ENCODE measurements at regions not wholly inside any gene's neighbourhood (a gene's known extent, or its start where the extent isn't known, plus 50 kb on each side); places are given as distances from the start of the nearest gene placed in this dataset.

DNA sequence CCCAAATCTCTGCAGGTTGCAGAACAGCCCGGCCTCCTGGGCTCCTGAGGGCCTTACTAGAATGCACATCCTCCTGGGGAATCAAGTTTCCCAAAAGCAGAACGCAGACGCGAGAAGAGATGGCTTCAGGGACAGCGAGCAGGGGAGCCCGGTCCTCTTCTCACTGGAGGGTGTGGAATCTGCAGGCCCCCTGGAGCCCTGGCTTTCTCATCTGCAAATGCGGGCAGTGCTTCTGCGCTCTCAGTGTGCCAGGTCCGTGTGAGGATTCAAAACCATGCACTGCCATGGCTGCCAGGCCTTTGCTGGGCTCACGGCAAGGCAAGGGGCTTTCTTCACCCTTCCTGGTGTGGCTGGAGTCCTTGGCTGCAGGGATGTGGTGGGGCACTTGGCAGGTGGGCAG lies 330.9 kb upstream of the MKI67 start:
- H3K9me3 Mint-ChIP-seq = no peaks in the 10 kb centered on the region
- TF ChIP-seq, protein P1, sequence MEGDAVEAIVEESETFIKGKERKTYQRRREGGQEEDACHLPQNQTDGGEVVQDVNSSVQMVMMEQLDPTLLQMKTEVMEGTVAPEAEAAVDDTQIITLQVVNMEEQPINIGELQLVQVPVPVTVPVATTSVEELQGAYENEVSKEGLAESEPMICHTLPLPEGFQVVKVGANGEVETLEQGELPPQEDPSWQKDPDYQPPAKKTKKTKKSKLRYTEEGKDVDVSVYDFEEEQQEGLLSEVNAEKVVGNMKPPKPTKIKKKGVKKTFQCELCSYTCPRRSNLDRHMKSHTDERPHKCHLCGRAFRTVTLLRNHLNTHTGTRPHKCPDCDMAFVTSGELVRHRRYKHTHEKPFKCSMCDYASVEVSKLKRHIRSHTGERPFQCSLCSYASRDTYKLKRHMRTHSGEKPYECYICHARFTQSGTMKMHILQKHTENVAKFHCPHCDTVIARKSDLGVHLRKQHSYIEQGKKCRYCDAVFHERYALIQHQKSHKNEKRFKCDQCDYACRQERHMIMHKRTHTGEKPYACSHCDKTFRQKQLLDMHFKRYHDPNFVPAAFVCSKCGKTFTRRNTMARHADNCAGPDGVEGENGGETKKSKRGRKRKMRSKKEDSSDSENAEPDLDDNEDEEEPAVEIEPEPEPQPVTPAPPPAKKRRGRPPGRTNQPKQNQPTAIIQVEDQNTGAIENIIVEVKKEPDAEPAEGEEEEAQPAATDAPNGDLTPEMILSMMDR (IDR thresholded peaks at IDR 0.05) = no peak
- H3K4me3 Mint-ChIP-seq = no peak overlapping the region
- H3K4me1 Mint-ChIP-seq = peaks cover 25% of the 10 kb centered on the region
- no peaks in the 10 kb centered on the region for H3K36me3 Mint-ChIP-seq (ENCODE audit: low read depth)
- DNase-seq = no peak
- peaks cover 3% of the 10 kb centered on the region for H3K27me3 Mint-ChIP-seq (ENCODE audit: low read depth, poor library complexity)
- H3K27ac Mint-ChIP-seq = no peak overlapping the region

DNA sequence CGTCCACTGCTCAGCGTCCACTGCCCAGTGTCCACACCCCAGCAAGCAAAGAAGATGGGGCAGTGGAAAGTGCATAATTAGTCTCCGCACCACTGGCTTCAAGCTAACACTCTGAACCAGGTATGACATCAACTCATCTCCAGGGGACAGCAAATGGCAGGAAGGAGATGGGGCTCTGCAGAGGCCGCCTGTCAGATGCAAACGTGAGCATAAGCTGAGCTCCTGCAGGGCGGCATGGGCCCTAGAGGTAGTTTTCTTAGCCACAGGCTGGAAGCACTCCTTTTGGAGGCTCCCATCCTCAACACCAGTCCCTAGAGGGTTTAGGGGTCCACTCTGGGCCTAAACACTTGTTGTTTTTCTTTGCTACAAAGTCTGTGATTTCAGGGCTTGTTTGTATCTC lies 335.8 kb upstream of the MKI67 start:
- H3K4me1 Mint-ChIP-seq = peaks cover 29% of the 10 kb centered on the region
- H3K36me3 Mint-ChIP-seq (ENCODE audit: low read depth) = no peaks in the 10 kb centered on the region
- DNase-seq = no peak
- TF ChIP-seq, protein P1 (IDR thresholded peaks at IDR 0.05) = no peak
- no peaks in the 10 kb centered on the region for H3K9me3 Mint-ChIP-seq
- no peak overlapping the region for H3K27ac Mint-ChIP-seq
- no peak overlapping the region for H3K4me3 Mint-ChIP-seq
- peaks cover 11% of the 10 kb centered on the region for H3K27me3 Mint-ChIP-seq (ENCODE audit: low read depth, poor library complexity)

DNA sequence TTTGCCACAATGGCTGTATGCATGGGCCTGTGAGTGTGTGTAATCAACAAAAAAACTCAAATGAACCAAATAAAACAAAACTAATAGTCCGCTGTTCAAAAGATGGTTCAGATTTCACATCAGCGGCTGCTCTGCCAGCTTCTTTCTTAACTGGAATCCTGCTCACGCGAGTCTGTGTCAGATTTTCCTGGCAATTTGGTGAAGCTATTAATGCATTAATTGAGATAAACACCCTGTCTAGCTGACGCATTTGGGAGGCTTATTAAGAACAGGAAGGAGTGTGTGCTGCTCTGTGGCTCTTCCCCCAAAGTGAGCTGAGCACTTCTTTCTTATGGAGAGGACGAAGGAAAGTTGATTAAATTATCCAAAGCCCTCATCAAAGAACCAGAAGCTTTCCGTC lies 336.6 kb upstream of the MKI67 start:
- Mint-ChIP-seq H3K9me3 (no peaks in the 10 kb centered on the region), H3K4me3 (no peak overlapping the region), H3K4me1 (peaks cover 29% of the 10 kb centered on the region), H3K36me3 (ENCODE audit: low read depth) (no peaks in the 10 kb centered on the region), H3K27ac (no peak overlapping the region), H3K27me3 (ENCODE audit: low read depth, poor library complexity) (peaks cover 11% of the 10 kb centered on the region)
- DNase-seq = no peak
- TF ChIP-seq, protein P1 (IDR thresholded peaks at IDR 0.05) = no peak

DNA sequence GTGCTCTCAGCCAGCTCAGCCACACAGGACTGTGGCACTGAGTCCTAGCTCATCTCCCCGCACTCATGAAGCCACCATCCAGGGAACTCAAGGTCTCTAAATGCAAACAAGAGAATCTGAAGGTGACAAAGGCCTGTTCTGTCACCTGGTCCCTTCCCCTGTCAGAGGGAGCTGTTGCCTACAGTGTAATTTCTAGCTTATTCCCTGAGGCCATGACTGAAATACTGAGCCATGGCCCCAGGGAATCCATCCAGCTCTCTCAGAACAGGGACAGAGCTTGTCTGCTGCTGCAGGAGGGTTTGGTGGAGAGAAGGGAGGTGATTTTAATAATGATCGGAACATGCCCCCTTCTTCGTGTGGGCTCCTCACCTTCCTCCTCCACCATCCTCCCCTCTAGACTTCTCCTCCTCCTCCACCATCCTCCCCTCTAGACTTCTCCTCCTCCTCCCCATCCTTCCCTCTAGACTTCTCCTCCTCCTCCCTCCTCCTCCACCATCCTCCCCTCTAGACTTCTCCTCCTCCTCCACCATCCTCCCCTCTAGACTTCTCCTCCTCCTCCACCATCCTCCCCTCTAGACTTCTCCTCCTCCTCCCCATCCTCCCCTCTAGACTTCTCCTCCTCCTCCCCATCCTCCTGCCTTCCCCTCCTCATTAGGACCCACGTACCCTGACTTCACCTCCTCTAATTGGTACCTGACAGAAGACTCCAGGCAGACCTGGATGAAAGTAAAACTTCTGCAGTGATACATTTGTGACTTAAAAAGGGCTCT lies 338.0 kb upstream of the MKI67 start:
- Mint-ChIP-seq H3K4me1 (peaks cover 24% of the 10 kb centered on the region), H3K4me3 (no peak overlapping the region), H3K27ac (no peak overlapping the region), H3K36me3 (ENCODE audit: low read depth) (no peaks in the 10 kb centered on the region), H3K27me3 (ENCODE audit: low read depth, poor library complexity) (peaks cover 11% of the 10 kb centered on the region), H3K9me3 (no peaks in the 10 kb centered on the region)
- DNase-seq = no peak
- TF ChIP-seq, protein P1 (IDR thresholded peaks at IDR 0.05) = no peak

DNA sequence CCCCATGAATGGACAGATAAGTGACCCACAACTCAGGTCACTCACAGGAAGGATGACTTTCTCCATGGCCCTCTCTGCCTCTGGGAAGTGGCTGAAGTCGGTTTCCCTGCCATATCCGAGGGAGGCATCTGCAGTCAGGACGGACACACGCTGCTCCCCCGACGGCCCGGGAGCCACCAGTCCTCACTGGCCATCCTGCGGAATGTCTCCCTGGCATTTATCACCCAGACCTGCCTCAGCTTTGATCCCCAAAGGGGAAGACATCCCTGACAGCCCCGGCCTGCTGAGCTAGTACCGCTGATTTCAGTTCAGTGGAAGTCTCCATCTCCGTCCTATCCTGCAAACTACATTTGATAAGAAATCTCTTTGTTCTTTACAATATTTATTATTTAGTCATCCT lies 339.5 kb upstream of the MKI67 start:
- TF ChIP-seq, protein P1 (IDR thresholded peaks at IDR 0.05) = no peak
- no peak for DNase-seq
- H3K4me1 Mint-ChIP-seq = peaks cover 27% of the 10 kb centered on the region
- no peak overlapping the region for H3K4me3 Mint-ChIP-seq
- no peaks in the 10 kb centered on the region for H3K36me3 Mint-ChIP-seq (ENCODE audit: low read depth)
- no peak overlapping the region for H3K27ac Mint-ChIP-seq
- no peaks in the 10 kb centered on the region for H3K9me3 Mint-ChIP-seq
- peaks cover 7% of the 10 kb centered on the region for H3K27me3 Mint-ChIP-seq (ENCODE audit: low read depth, poor library complexity)

DNA sequence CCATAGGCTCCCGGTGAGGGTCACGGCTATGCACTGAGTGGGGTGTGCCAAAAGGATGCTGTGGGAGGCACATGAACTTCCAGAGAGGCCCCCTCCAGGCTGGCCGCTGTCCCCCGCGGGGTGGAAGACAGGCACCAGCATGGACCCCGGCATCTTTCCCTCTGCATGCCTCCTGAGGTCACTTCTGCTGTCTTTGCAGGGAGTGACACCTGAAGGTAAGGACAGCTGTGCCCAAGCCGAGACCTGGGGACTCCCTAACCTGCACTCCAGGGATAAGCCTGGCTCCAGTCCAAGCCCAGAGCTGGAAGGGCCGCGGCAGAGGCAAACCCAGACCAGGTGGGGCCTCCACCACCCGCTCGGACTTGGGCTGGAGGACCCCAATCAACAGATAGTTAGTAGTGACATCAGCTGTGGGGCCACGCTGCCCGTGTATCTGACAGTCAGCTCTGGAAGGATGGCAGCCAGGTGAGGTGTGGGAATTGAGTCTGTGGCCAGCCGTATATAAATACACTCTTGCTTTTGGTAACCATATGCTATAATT lies 340.7 kb upstream of the MKI67 start:
- no peak for DNase-seq
- peaks cover 15% of the 10 kb centered on the region for H3K4me1 Mint-ChIP-seq

More for the DNA sequence above, 340.7 kb upstream of the MKI67 start:
- Mint-ChIP-seq H3K36me3 (ENCODE audit: low read depth) (no peaks in the 10 kb centered on the region), H3K27ac (no peak overlapping the region), H3K27me3 (ENCODE audit: low read depth, poor library complexity) (peaks cover 7% of the 10 kb centered on the region), H3K9me3 (no peaks in the 10 kb centered on the region), H3K4me3 (no peak overlapping the region)
- TF ChIP-seq, protein P1 (IDR thresholded peaks at IDR 0.05) = no peak
